Panc1 (cell line): ENCODE measurements at regions not wholly inside any gene's neighbourhood (a gene's known extent, or its start where the extent isn't known, plus 50 kb on each side); places are given as distances from the start of the nearest gene placed in this dataset.

ENCODE experiments used
- CTCF ChIP-seq: fragments of 450-650 bp; IDR thresholded peaks from 2 replicates; pipeline ENCODE4 v1.5.1; 2017; ENCODE audit warnings: mild to moderate bottlenecking
- POLR2AphosphoS5 ChIP-seq: IDR thresholded peaks from 2 replicates; pipeline ENCODE4 v1.6.1; 2012; ENCODE audit warnings: mild to moderate bottlenecking, low read depth, low read length, moderate library complexity
- REST ChIP-seq, 2 experiments: IDR thresholded peaks; 2 replicates each; pipeline ENCODE4 v1.6.1; 2011 to 2012; ENCODE audit warnings: low read depth in 2 of 2, control low read depth in 1 of 2, low read length in 1 of 2, mild to moderate bottlenecking in 1 of 2, moderate library complexity in 1 of 2; ENCODE audit not compliant: insufficient read depth in 1 of 2
- TCF7L2 ChIP-seq: IDR thresholded peaks from 2 replicates; pipeline ENCODE4 v1.6.1; 2011; ENCODE audit warnings: mild to moderate bottlenecking, low read depth, low read length, inconsistent platforms

DNA sequence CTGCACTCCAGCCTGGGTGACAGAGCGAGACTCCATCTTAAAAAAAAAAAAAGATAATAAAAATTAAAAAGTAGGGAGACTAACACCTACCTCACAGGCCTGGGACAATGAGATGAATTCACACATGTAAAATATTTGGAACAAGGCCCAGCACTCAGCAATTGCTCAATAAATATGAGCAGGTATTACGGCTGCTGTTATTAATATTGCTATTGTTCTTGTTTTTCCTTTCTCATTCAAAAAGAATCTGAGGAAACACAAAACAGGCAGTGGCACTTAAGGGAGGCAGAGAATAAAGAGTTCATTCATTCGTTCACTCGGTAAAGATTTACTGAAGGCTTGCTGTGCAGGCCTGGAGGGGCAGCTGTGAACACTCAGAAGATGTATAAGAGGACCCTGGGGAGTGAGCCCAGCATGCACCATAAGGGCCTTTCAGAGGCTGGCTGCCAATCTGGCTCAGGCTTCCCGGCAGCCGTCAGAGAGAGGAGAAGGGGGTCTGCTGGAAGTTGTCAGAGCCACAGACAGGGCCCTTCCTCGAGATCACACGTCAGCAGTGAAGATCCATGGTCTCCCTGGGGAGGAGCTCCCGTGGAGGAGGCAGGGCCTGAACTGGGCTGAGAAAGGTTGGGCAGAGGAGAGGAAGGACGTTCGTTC lies 51.6 kb upstream of the TCF20 start:
- no peak for TF ChIP-seq CTCF
- no peak for TF ChIP-seq TCF7L2
- no peak for TF ChIP-seq POLR2AphosphoS5
- TF ChIP-seq REST (IDR thresholded peaks at IDR 0.05; ENCODE audit: insufficient read depth in 1 of 2, low read depth in 2 of 2, low read length in 1 of 2): no peak
